Cardiac muscle cell (in vitro differentiated cells and primary cell): ENCODE measurements at regions not wholly inside any gene's neighbourhood (a gene's known extent, or its start where the extent isn't known, plus 50 kb on each side); places are given as distances from the start of the nearest gene placed in this dataset.

Source experiments
- DNase-seq, 2 donors: peaks; one replicate each; pipeline versions ENCODE4 v3.0.0 to v3.0.0-alpha.2; 2010 to 2017; ENCODE audit warnings: low read depth in 1 of 2, low spot score in 1 of 2
- H3K27ac ChIP-seq: fragments of 200-600 bp; sonication (generic); 2 replicates; pipeline ENCODE4 v1.5.1; 2016
- H3K27me3 ChIP-seq: fragments of 200-600 bp; sonication (generic); 2 replicates; pipeline ENCODE4 v1.6.0; 2016; ENCODE audit warnings: control low read depth
- H3K36me3 ChIP-seq: fragments of 200-600 bp; sonication (generic); 2 replicates; pipeline ENCODE4 v1.5.1; 2016; ENCODE audit warnings: control low read depth
- H3K4me1 ChIP-seq: fragments of 200-600 bp; sonication (generic); 2 replicates; pipeline ENCODE4 v1.8.1; 2017; ENCODE audit warnings: low read depth, mild to moderate bottlenecking, mixed run types
- H3K4me3 ChIP-seq: fragments of 200-600 bp; sonication (generic); 2 replicates; pipeline ENCODE4 v1.5.1; 2016; ENCODE audit warnings: mild to moderate bottlenecking
- H3K9me3 ChIP-seq: fragments of 200-600 bp; sonication (generic); 2 replicates; pipeline ENCODE4 v1.5.1; 2017; ENCODE audit warnings: low read depth, mild to moderate bottlenecking, control low read depth
- CTCF ChIP-seq: IDR thresholded peaks from 2 replicates; pipeline ENCODE4 v1.5.1; 2012; ENCODE audit warnings: low read depth, mild to moderate bottlenecking, low read length

DNA sequence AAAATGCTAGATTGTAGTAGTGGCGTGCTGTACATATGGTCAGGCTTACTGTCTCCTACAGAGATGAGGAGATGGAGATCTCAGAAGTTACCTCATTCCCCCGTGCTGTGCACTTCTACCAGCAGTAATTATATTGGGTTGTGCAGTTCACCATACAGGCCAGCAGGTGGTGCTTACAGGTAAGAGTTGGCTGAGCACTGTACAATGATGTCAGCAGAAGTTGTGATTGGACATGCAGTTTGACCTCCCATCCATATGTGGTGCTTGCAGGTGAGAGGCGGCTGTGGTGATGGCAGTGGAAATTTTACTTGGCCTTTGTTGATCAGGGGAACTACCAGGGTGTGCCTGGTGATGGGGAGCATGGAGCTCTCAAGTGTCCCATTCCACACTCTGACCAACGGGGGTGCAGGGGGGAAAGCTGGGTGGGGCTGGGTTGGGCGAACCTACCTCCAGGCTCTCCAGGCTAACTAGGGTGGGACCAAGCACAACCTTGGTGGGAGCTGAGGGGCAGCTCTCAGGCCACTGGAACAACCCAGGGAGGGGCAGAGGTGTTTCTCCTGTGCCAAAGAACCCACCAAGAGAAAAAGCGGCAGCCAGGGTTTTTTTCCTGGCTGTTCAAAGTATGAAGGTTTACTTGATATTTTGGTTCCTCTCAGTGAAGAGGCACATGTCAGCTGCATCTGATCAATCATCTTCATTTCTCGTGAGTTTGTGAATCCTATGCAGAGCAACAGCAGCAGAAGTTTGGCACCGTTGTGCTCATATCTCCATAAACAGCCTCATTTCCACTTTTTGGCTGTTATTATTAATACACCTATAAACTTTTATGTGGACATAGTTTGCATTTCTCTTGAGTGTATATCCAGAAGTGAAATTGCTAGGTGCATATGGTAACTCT is 73.8 kb upstream of the FREM3 start:
- peak; percentile 72 for TF ChIP-seq CTCF
- peaks cover 3% of the 10 kb centered on the region for H3K27me3 ChIP-seq
- H3K27ac ChIP-seq = no peak overlapping the region
- peak; percentile 61 to 69 for DNase-seq
- no peak overlapping the region for H3K4me3 ChIP-seq
- no peaks in the 10 kb centered on the region for H3K4me1 ChIP-seq
- H3K9me3 ChIP-seq = no peaks in the 10 kb centered on the region
- H3K36me3 ChIP-seq = no peaks in the 10 kb centered on the region

- H3K27ac ChIP-seq = no peak overlapping the region
- H3K9me3 ChIP-seq = no peaks in the 10 kb centered on the region
- no peak overlapping the region for H3K4me3 ChIP-seq
- no peaks in the 10 kb centered on the region for H3K4me1 ChIP-seq
- no peak for DNase-seq
- peaks cover 3% of the 10 kb centered on the region for H3K27me3 ChIP-seq
- no peak for TF ChIP-seq CTCF
- no peaks in the 10 kb centered on the region for H3K36me3 ChIP-seq
Measured at GRCh38 chr4:143771269-143771668, 70.8 kb upstream of the FREM3 start.

GRCh38 chr4:143768007-143768591 is 67.6 kb upstream of the FREM3 start:
- Histone ChIP-seq H3K4me1 (no peaks in the 10 kb centered on the region), H3K27me3 (peaks cover 3% of the 10 kb centered on the region), H3K9me3 (no peaks in the 10 kb centered on the region), H3K4me3 (no peak overlapping the region), H3K36me3 (no peaks in the 10 kb centered on the region), H3K27ac (no peak overlapping the region)
- DNase-seq = no peak
- no peak for TF ChIP-seq CTCF

DNA sequence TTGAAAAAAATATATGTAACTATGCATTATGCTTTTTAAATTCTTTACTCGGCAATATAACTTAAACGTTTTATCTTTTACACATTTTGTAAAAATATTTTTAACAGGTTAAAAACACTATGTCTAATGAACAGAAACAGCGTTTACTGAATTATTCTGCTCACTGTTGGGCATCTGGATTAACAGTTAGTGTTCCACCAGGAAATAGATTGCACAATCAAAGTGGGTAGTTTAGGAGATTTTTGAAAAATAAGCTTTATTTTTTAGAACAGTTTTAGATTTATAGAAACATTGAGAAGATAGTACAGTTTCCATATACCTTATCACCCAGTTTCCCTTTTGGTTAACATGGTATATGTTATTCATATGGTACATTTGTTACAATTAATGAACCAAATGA is 63.1 kb upstream of the FREM3 start:
- no peak overlapping the region for H3K4me3 ChIP-seq
- H3K36me3 ChIP-seq = no peaks in the 10 kb centered on the region
- TF ChIP-seq CTCF = no peak
- no peaks in the 10 kb centered on the region for H3K27me3 ChIP-seq
- H3K27ac ChIP-seq = no peak overlapping the region
- no peak for DNase-seq
- H3K9me3 ChIP-seq = no peaks in the 10 kb centered on the region
- no peaks in the 10 kb centered on the region for H3K4me1 ChIP-seq

GRCh38 chr4:143762511-143762910 is 62.0 kb upstream of the FREM3 start:
- H3K4me1 ChIP-seq = no peaks in the 10 kb centered on the region

More at GRCh38 chr4:143762511-143762910, 62.0 kb upstream of the FREM3 start:
- H3K4me3 ChIP-seq = no peak overlapping the region
- no peak for DNase-seq
- H3K36me3 ChIP-seq = no peaks in the 10 kb centered on the region
- no peak for TF ChIP-seq CTCF
- H3K27me3 ChIP-seq = no peaks in the 10 kb centered on the region
- H3K27ac ChIP-seq = no peak overlapping the region
- no peaks in the 10 kb centered on the region for H3K9me3 ChIP-seq
